SW480 (cell line): ENCODE measurements at regions not wholly inside any gene's neighbourhood (a gene's known extent, or its start where the extent isn't known, plus 50 kb on each side); places are given as distances from the start of the nearest gene placed in this dataset.

Experiments used
- DNase-seq: peaks from one replicate; pipeline ENCODE4 v3.0.0-alpha.2; 2016; ENCODE audit warnings: low spot score

DNA sequence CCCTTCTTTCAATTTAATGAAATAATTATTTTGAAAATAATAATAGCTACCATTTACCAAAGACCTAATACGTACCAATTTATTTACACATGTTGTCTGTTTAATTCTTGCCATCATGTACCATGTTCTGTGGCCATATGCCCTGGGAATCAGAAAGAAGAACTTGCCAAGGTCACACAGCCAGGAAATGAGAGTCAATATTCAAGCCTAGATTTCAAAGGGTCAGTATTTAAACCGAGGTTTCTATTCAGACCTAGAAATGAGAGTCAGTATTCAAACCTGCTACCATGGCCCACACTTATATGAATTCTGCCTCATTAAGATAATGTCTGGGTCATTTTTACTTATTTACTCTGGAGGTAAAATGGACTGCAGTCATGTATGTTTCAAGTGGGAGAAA is 103.6 kb upstream of the TBL1XR1 start:
- no peak for DNase-seq

DNA sequence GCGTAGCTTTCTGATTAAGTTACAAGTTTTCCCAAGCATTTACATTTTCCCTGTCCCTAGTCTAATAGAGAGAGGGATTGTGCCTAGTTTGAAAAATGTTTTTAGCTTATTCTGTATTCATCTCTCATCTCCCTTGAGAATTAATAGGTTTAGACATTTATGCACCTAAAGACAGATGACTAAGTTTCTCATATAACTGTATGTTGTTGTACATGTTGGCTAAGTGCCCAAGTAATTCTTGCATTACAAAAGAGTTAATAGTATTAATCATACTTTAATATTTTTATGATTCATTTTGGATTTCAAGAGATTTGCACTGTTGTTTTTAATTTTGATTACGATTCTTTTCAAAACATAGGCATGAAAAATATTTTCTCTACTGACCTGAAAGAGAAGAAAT is 109.0 kb upstream of the TBL1XR1 start:
- no peak for DNase-seq

DNA sequence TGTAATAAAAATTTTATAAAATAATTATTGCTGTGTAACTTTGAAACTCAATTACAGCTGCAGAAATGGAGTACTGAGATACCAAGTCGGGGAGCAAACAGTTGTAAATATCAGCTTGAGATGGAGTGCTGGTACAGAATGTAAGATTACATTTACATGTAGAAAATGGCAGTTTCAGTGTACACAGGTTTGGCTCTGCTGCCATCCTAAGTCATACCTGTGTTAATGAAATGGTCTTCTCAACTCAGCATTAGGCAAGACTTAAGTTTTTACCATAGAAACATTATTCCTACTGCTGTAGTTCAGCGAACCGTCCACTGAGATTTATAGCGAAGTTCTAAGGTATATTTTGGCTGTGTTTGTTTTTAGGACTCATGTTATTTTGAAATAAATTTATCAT is 110.1 kb upstream of the TBL1XR1 start:
- DNase-seq = no peak

DNA sequence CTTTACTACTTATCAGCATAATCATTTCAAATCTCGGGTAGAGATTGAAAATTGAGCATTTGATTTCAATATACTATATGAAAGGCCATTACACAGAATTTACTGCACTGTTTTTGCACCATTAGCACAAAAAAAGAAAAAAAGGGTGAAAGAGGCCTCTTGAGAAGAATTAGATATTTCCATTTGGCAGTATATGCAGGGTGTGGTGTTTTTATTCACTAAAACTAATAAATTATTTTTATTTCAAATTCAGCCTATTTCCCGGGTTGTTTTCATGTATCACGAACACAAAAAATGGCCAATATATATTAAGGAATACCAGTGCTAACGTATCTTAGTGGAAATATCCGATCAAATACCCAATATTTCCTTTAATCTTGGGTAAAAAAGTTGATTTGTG is 110.5 kb upstream of the TBL1XR1 start:
- DNase-seq = no peak

DNA sequence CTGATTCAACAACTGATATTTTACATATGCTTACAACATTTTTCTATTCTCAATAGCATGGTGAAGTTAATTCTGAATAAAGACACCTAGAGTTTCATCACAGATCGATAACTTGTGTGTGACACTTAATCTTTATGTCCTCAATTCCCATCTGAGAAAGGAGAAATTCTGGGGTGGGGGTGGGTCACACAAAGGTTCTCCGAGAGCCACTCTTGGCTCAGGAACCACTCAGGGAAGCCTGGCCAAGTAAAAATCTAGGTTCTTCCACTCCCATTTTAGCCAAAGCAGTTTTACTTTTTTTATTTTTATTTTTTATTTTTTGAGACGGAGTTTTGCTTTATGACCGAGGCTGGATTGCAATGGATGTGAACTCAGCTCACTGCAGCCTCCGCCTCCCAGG is 111.0 kb upstream of the TBL1XR1 start:
- no peak for DNase-seq

DNA sequence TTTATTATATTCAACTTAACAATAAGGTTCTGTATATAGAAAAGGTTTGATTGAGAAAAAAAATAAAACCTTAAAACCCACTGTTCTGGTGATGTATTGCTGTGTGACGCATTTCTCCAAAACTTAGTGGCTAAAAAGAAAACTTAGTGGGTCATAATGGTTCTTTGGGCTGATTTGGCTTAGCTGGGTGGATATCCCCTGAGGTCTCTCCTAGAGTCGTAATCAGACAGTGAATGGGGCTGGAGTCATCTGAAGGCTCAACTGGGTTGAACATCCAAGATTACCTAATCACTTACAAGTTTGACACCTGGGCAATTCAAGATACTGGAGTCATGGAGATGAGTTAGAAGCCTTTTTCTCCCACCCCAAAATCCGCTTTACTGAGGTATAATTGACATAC is 111.6 kb upstream of the TBL1XR1 start:
- no peak for DNase-seq

DNA sequence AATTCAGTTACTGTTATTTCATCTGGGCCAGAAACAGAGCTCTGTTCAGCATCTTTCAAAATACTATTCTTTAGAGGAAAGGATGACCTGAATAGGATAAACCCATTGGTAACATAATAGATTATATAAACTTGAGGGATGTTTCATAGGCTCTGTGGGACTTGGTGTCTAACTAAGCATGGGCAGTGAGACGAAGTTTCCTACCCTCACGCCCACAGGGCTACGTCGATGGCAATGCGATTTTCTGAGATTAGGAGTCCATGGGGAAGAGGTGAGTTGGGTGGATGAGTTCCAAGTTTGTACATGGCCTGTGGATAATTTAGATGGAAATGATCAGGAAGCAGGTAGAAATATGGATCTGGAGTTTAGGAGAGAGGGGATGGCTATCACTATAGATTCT is 115.2 kb upstream of the TBL1XR1 start:
- no peak for DNase-seq

DNA sequence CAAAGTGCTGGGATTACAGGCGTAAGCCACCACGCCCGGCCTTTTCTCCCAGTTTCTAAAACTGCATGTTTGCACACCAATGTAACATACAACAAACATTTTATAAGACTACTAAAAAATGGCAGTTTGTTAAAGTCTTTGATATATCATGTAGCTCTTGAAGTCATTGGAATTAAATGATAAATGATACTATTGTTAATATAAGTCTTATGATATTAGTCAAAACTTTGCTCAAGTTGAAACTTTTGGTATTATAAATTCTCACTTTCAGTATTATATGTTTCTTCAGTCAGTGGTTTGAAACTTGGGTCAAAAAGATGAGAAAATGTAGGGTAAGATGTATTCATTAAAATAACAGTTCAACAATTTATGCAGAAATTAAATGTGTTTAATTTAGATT is 117.6 kb upstream of the TBL1XR1 start:
- no peak for DNase-seq

DNA sequence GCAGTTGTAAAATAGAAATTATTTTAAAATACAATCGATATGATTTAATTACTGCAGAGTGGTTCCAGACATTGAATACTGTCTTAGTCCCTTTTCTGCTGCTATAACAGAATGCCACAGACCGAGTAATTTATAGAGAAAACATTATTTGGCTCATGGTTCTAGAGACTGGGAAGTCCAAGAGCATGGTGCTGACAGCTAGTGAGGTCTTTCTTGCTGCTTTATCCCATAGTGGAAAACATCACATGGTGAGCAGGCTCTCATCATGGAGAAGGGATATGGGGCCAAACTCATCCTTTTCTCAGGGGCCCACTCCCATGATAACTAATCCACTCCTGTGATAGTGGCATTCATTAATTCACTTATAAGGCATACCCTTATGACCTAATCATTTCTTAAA is 120.0 kb upstream of the TBL1XR1 start:
- DNase-seq = no peak

DNA sequence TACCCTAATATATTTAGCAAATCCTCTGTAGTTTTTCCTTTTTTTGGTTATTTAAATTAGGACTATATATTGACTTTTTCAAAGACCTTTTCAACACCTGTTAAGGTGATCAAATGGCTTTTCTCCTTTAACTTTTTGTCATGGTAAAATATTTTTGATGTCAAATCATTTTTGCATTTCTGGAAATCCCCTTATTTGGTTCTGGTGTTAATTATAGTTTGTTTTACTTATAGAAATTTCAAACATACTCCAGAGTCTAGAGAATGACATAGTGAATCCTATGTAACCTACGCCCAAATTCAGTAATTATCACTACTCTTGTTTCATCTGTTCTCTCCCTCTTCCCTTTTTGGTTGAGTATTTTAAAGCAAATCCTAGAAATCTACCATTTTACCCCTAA is 121.3 kb upstream of the TBL1XR1 start:
- DNase-seq = no peak

DNA sequence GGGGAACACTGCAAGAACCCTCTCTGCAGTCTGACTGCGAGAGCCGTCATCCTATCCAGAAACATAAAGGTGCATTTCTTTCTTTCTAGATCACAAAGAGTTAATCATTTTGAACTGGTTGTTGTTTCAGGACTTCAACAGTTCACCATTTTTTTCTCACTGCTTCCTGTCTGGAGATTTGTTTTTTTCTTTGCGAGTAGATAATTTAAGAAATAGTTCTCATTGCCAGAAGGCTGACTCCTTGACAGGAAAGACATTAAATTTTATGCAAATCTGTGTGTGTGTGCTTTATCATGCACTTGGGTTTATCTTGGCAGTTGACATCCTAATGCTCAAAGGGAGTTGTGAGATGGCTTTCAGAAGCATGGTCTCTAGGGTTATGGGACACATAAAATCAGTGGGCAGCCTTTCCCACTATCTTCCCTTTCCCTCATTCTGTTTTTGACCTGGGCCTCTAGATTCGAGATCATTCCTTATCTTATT is 123.5 kb upstream of the TBL1XR1 start:
- no peak for DNase-seq

DNA sequence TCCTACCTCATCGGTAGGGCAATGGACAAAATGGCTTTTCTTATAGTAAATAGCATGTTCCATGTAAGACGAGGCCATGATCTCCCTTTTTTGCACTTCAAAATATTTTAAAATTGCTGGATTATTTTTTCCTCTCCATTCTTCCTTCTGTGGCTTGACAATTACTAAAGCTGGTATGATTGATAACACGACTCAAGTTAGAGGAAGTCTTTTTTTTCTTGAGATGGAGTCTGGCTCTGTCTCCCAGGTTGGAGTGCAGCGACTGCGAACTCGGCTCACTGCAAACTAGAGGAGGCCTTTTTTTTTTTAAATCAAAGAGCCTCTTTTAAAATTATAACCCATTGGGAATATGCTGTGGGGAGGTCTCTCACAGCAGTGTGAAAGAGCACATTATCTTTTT is 124.5 kb upstream of the TBL1XR1 start:
- no peak for DNase-seq

DNA sequence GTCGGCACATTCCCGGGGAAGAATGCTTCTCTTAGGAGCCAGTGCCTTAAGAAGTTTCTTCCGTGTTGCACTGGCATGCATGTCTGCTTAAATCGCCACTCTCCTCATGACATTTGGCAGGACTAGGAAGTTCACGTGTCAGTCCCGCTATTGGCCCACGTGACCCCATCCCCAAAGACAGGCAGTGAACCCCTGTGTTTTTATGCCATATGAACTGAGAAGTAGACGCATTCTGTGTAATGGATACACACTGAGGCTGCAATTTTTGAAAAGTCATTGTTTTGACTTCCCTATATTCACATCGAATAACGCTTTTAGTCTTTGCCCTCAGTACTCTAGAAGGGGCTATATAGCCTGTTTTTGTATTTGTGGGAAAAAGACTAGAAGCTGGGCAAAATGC is 125.6 kb upstream of the TBL1XR1 start:
- no peak for DNase-seq

DNA sequence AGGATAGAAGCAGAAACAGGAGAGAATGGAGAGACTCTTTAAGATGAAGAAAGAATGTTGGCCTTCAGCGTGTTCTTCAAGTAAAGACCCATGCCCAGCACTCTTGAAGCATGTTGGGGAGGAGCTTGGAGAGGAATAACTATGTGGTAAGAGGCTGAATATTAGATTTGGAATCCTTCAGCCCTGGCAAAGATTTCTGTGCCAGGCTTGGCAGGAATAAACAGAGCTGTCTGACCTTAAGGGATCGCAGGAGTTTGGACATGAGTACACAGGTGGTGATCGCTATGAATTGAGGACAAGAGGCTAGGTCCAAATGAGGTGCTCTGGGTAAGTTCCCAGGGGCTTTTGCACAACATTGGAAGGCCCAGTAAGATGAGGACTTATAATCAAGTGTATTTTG is 132.6 kb upstream of the TBL1XR1 start:
- no peak for DNase-seq

DNA sequence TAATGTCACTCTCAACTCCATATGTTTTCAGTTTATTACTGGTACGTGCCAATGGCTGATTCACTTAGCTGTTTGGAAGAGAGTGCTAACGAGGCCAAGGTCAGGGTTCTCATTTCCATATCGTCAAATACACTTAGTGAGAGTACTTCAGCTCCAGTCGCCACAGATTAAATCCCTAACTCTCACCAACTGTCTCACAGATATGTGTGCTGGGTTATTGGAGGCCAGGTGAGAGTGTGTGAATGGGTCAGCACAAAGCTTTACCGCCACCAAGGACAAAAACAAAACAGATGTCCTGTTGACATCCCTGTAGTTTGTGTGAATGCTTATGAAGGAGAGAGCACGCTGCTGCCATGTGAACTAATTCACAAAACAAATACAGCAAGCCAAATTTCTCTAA is 133.5 kb upstream of the TBL1XR1 start:
- no peak for DNase-seq

DNA sequence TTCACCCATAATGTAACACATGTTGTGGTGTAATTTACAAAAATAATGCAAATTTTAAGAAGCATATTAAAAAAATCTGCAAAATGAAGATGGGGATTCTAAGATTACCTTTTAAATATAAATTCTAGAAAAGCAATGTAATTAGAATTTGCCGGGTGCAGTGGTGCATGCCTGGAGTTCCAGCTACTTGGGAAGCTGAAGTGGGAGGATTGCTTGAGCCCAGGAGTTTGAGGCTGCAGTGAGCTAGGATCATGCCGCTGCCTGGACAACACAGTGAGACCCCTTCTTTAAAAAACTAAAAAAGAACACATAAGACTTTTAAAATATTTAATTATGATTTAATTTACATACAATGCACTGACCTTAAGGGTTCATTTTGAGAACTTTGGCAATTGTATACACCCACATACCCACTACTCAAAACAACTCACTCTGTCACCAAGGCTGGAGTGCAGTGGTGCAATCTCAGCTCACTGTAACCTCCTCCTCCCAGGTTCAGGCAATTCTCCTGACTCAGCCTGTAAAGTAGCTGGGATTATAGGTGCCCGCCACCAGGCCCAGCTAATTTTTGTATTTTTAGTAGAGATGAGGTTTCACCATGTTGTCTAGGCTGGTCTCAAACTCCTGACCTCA is 134.0 kb upstream of the TBL1XR1 start:
- no peak for DNase-seq

DNA sequence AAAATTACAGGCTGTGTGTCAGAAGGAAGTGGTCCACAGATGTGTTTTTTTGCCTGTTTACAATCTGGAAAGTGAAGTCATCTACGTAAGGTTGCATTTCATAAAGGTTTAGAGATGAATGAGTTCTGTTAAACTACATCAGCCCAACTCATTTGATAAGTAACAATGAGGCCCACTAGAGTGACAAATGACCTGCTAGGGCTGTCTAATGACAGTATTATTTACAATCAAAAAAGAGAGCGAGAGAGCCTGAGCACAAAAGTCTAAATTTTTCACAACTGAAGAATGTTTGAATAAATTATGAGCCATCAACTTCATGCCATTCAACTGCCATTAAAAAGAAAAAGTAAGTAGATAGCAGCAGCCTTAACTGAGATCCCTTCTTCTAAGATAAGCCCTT is 135.7 kb upstream of the TBL1XR1 start:
- no peak for DNase-seq

DNA sequence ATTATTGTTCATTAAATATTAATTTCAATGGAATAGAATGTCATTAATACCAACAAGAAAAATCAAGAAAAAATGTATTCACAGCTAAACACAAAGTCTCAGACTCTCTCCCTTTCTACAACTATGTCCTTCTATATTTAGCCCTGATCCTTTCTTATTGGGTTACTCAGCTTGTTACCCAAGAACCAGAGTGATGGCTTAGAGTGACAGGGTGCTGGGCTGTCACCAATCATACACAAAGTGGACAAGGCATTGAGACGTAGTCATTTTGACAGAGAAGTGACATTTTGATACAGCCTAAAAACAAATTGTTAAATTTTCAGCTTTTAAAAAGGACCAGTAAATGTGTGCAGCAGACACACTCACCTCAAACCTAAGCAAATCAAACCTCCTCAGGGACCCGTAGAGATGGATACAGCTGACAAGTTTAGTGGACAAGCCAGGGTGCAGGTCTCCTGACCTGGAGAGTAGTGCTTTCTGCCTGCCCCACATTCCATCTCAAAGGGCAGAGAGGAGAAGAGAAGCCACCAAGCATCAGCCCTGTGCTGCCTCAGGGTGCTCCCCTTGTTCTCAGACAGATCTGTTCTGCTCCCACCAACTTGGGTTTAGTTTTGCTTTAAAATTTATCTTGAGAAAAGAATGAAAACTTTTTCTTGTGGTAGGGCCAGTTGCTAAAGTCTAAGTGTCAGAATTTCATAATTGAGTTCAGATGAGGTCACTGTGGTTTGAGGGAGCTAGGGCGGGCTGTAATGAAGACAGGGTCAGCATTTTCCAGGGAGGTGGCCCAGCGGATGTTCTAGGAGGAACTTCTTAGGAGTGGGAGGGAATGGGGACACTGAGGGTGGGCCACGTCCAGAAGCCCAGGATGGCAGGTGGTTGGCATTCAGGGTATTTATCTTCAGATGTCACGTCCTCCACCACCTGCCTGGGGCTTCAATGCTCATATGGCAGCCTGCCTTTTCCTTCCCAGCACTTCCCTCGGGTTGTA is 136.5 kb upstream of the TBL1XR1 start:
- no peak for DNase-seq

DNA sequence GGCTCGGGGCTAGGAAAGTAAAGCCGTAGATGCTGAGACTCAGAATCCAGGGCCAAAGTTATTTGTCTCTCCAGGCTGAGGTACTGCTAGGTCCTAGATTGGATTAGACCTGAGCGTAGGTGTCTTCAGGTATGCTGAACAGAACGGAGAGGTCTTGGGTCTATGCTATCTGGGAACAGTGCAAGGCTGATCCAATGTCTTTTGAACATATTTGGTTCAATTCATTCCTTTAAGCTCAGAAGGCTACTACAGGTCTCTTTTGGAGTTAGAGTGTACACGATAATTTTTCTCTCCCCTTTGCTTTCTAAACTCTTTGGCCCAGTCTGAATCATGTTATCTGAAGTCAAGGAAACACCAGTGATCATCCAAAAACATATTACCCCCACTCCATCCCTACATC is 137.5 kb upstream of the TBL1XR1 start:
- DNase-seq = no peak

DNA sequence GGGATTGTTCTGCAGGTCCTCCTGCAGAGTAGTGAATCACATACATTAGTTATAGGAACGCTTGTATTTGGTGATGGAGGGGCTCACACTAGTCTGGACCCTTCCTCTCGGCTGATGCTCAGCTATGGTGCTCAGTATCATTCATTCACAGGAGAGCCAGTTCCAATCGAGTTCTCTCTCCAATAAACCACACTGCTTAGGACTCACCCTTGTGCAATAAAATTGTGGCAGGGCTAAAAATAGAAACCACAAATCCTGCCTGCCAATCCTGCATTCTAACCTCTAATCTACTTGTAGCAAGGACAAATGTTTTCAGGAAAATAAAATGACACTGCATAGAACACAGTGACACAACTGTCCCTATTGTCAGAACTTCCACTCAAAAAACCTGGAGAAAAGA is 138.4 kb upstream of the TBL1XR1 start:
- peak; percentile 50 for DNase-seq

DNA sequence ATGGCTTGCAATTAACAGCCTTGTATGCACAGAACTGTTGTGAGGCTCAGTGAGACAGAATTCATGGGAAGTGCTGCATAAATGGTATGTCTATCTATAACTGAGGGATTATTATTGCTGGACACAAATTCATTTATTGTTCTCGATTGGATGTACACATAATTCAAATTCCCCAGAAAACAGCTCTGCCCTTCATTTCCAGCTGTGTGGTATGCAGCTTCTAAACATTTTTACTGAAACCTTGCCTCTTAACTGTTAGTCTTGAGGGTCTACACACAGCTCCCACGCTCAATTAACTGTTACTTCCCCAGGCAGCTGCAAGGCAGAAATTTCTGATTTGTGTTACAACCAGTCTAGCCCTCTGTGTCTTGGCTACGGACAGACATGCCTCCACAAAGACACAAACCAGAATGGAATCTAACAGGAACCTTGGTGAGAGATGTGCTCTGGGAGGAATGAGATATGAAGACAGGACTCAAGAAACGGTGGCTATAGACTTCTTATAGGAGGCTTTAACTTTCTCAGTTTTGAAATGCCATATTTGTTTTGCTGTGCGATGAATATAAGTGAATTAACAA is 139.7 kb upstream of the TBL1XR1 start:
- DNase-seq = no peak

DNA sequence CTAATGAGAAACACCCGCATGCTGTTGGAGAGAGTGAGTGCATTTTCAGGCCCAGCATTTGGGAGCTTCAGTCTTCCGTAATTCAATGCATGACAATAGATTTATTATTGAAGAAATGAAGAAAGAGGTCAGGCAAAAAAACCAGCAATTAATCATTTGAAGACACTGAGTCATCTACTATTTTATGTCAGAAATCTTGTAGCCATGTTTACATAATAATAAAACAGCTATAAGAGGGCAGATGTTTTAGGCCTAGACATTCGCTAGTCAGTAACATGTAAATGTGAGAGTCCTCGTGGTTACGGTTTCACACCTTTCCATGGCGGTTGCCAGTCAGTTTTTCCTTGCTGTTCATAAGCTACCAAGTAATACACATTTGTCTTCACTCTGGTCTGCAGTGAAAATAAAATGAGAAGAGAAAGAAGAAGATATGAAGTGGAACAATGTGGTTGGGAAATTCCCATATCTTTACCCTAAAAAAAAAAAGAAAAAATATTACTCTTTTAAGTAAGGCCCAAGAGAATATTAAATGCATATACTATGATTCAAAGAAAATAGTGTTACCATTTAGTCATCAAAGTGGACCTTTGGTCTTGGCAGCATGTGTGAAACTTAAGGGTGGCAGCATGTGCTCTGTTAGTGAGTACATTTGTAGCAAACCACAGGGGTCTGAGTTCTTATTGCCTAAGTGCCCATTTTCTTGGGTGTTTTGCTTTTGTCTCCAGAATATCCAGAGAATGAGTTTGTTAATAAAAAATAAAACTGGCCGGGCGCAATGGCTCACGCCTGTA is 140.5 kb upstream of the TBL1XR1 start:
- no peak for DNase-seq
